NB4 (cell line): ENCODE measurements at regions not wholly inside any gene's neighbourhood (a gene's known extent, or its start where the extent isn't known, plus 50 kb on each side); places are given as distances from the start of the nearest gene placed in this dataset.

Experiments
- DNase-seq: peaks from one replicate; pipeline ENCODE4 v3.0.0; 2010; ENCODE audit warnings: low read depth
- H3K4me3 ChIP-seq: one replicate; pipeline ENCODE4 v1.5.1; 2011; ENCODE audit warnings: mild to moderate bottlenecking, low read depth, low read length, moderate library complexity
- CTCF ChIP-seq: IDR thresholded peaks from one replicate; pipeline ENCODE4 v1.5.1; 2012; ENCODE audit warnings: low read depth, low read length
- MAX ChIP-seq: IDR thresholded peaks from 2 replicates; pipeline ENCODE4 v1.6.1; 2011; ENCODE audit warnings: low read depth, low read length
- MYC ChIP-seq: IDR thresholded peaks from 2 replicates; pipeline ENCODE4 v1.6.1; 2011; ENCODE audit warnings: low read depth, low read length
- POLR2A ChIP-seq: IDR thresholded peaks from 2 replicates; pipeline ENCODE4 v1.6.1; 2011; ENCODE audit warnings: mild to moderate bottlenecking; ENCODE audit not compliant: insufficient read length; ENCODE audit errors: extremely low read depth

- TF ChIP-seq MYC (no peak), CTCF (no peak), MAX (no peak)
Measured at GRCh38 chr15:31499953-31500765, 173.5 kb downstream of the KLF13 start.

GRCh38 chr15:31500766-31501449 is 174.3 kb downstream of the KLF13 start:
- H3K4me3 ChIP-seq: no peak overlapping the region
- TF ChIP-seq CTCF (no peak), MYC (no peak), POLR2A (no peak), MAX (no peak)
- peak; percentile 19 for DNase-seq

More at GRCh38 chr15:31499953-31500765, 173.5 kb downstream of the KLF13 start:
- H3K4me3 ChIP-seq: no peak overlapping the region
- no peak for DNase-seq

- no peak for DNase-seq
- H3K4me3 ChIP-seq: no peak overlapping the region
- TF ChIP-seq POLR2A (no peak), MAX (no peak), MYC (no peak)
Measured at GRCh38 chr15:31501536-31502157, 175.0 kb downstream of the KLF13 start.

- no peak for DNase-seq
- TF ChIP-seq CTCF: no peak
- no peak for TF ChIP-seq POLR2A
- TF ChIP-seq MAX: no peak
- TF ChIP-seq MYC: no peak
- no peak overlapping the region for H3K4me3 ChIP-seq
Measured at GRCh38 chr15:31502541-31503229, 176.1 kb downstream of the KLF13 start.

GRCh38 chr15:31503256-31503655 is 176.6 kb downstream of the KLF13 start:
- no peak overlapping the region for H3K4me3 ChIP-seq
- no peak for DNase-seq
- no peak for TF ChIP-seq MYC

GRCh38 chr15:31503758-31504461 is 177.3 kb downstream of the KLF13 start:
- no peak overlapping the region for H3K4me3 ChIP-seq
- TF ChIP-seq MYC (no peak), MAX (no peak), CTCF (no peak), POLR2A (no peak)
- no peak for DNase-seq
